HG02840 (cell line): ENCODE measurements at regions not wholly inside any gene's neighbourhood (a gene's known extent, or its start where the extent isn't known, plus 50 kb on each side); places are given as distances from the start of the nearest gene placed in this dataset.

Experiments
- ATAC-seq: cut with Tn5 transposase; IDR thresholded peaks from one replicate; pipeline ENCODE4 v1.9.1; 2021; ENCODE audit warnings: mild to moderate bottlenecking, moderate library complexity, moderate number of reproducible peaks; ENCODE audit not compliant: unreplicated experiment, low FRiP score

- no peak for ATAC-seq
Observed at GRCh38 chr1:81700728-81701470, 99.8 kb upstream of the ADGRL2 start.

- ATAC-seq: no peak
Observed at GRCh38 chr1:81699234-81699633, 101.5 kb upstream of the ADGRL2 start.

GRCh38 chr1:81695741-81696140, 105.0 kb upstream of the ADGRL2 start:
- no peak for ATAC-seq

GRCh38 chr1:81693316-81693715, 107.4 kb upstream of the ADGRL2 start:
- no peak for ATAC-seq

- no peak for ATAC-seq
Observed at GRCh38 chr1:81690676-81691453, 109.9 kb upstream of the ADGRL2 start.

GRCh38 chr1:81689531-81689941, 111.2 kb upstream of the ADGRL2 start:
- no peak for ATAC-seq

GRCh38 chr1:81682490-81682889, 118.2 kb upstream of the ADGRL2 start:
- no peak for ATAC-seq

GRCh38 chr1:81681601-81682266, 119.0 kb upstream of the ADGRL2 start:
- ATAC-seq: no peak

GRCh38 chr1:81681114-81681513, 119.6 kb upstream of the ADGRL2 start:
- no peak for ATAC-seq

- ATAC-seq: no peak
Observed at GRCh38 chr1:81679942-81680341, 120.8 kb upstream of the ADGRL2 start.

- no peak for ATAC-seq
Observed at GRCh38 chr1:81678779-81679178, 122.0 kb upstream of the ADGRL2 start.

- ATAC-seq: no peak
Observed at GRCh38 chr1:81672766-81673165, 128.0 kb upstream of the ADGRL2 start.

- ATAC-seq: no peak
Observed at GRCh38 chr1:81671038-81671437, 129.7 kb upstream of the ADGRL2 start.

- no peak for ATAC-seq
Observed at GRCh38 chr1:81670286-81670685, 130.4 kb upstream of the ADGRL2 start.

- no peak for ATAC-seq
Observed at GRCh38 chr1:81666586-81666985, 134.1 kb upstream of the ADGRL2 start.

- no peak for ATAC-seq
Observed at GRCh38 chr1:81664341-81664740, 136.4 kb upstream of the ADGRL2 start.

GRCh38 chr1:81662913-81663526, 137.7 kb upstream of the ADGRL2 start:
- ATAC-seq: no peak

GRCh38 chr1:81660286-81660685, 140.4 kb upstream of the ADGRL2 start:
- ATAC-seq: no peak

GRCh38 chr1:81654657-81655056, 146.1 kb upstream of the ADGRL2 start:
- no peak for ATAC-seq

GRCh38 chr1:81654147-81654546, 146.6 kb upstream of the ADGRL2 start:
- ATAC-seq: no peak

- no peak for ATAC-seq
Observed at GRCh38 chr1:81650776-81651175, 150.0 kb upstream of the ADGRL2 start.
